GM18505 (cell line): ENCODE measurements at regions not wholly inside any gene's neighbourhood (a gene's known extent, or its start where the extent isn't known, plus 50 kb on each side); places are given as distances from the start of the nearest gene placed in this dataset.

Experiments used
- ATAC-seq: cut with Tn5 transposase; IDR thresholded peaks from one replicate; pipeline ENCODE4 v1.9.1; 2021; ENCODE audit not compliant: unreplicated experiment
- POLR2A ChIP-seq: IDR thresholded peaks from 4 replicates; pipeline ENCODE4 v1.6.1; 2011; ENCODE audit warnings: borderline replicate concordance; ENCODE audit not compliant: insufficient read depth, insufficient read length; ENCODE audit errors: extremely low read depth

- TF ChIP-seq POLR2A = no peak
- ATAC-seq = no peak
Measured at GRCh38 chr19:31810536-31811109, 461.4 kb upstream of the TSHZ3 start.

- no peak for ATAC-seq
- TF ChIP-seq POLR2A = no peak
Measured at GRCh38 chr19:31817971-31818797, 468.9 kb upstream of the TSHZ3 start.

- TF ChIP-seq POLR2A = no peak
- ATAC-seq = no peak
Measured at GRCh38 chr19:31818798-31819105, 469.5 kb upstream of the TSHZ3 start.

GRCh38 chr19:31819837-31820236 lies 470.6 kb upstream of the TSHZ3 start:
- TF ChIP-seq POLR2A = no peak

GRCh38 chr19:31821346-31821745 lies 472.1 kb upstream of the TSHZ3 start:
- no peak for ATAC-seq
- no peak for TF ChIP-seq POLR2A

More at GRCh38 chr19:31819837-31820236, 470.6 kb upstream of the TSHZ3 start:
- no peak for ATAC-seq

GRCh38 chr19:31825134-31826094 lies 476.2 kb upstream of the TSHZ3 start:
- no peak for TF ChIP-seq POLR2A
- ATAC-seq = no peak

GRCh38 chr19:31826325-31826724 lies 477.1 kb upstream of the TSHZ3 start:
- no peak for ATAC-seq
- TF ChIP-seq POLR2A = no peak

GRCh38 chr19:31831421-31832175 lies 482.4 kb upstream of the TSHZ3 start:
- TF ChIP-seq POLR2A = no peak
- ATAC-seq = no peak

- ATAC-seq = no peak
- no peak for TF ChIP-seq POLR2A
Measured at GRCh38 chr19:31832176-31832548, 482.9 kb upstream of the TSHZ3 start.

- no peak for ATAC-seq
- no peak for TF ChIP-seq POLR2A
Measured at GRCh38 chr19:31834070-31834469, 484.8 kb upstream of the TSHZ3 start.

GRCh38 chr19:31838163-31838815 lies 489.1 kb upstream of the TSHZ3 start:
- ATAC-seq = no peak
- TF ChIP-seq POLR2A = no peak

GRCh38 chr19:31840371-31840770 lies 491.1 kb upstream of the TSHZ3 start:
- no peak for ATAC-seq
- TF ChIP-seq POLR2A = no peak

- no peak for TF ChIP-seq POLR2A
- no peak for ATAC-seq
Measured at GRCh38 chr19:31841755-31842154, 492.5 kb upstream of the TSHZ3 start.

GRCh38 chr19:31863122-31863521 lies 482.3 kb upstream of the ZNF507 start:
- ATAC-seq = no peak
- no peak for TF ChIP-seq POLR2A
